Psoas muscle (tissue), 7 donors: ENCODE measurements at regions not wholly inside any gene's neighbourhood (a gene's known extent, or its start where the extent isn't known, plus 50 kb on each side); places are given as distances from the start of the nearest gene placed in this dataset.

Source experiments
- ATAC-seq, 4 donors: fragments of 200-7000 bp; cut with Tn5 transposase; one replicate each; pipeline ENCODE4 v1.9.1; 2020; ENCODE audit warnings: moderate library complexity in 3 of 4, mild to moderate bottlenecking in 2 of 4
- DNase-seq, 2 donors: peaks; one replicate each; pipeline ENCODE4 v3.0.0-alpha.2; 2020
- H3K27ac ChIP-seq: fragments of 200-600 bp; one replicate; pipeline ENCODE4 v1.8.0; 2022
- H3K27me3 ChIP-seq, 3 donors: fragments of 200-600 bp in 1 of 3; one replicate each; pipeline versions ENCODE4 v1.6.1 to v1.8.0; 2013 to 2022; ENCODE audit warnings: low read length in 2 of 3, mild to moderate bottlenecking in 2 of 3, moderate library complexity in 1 of 3; ENCODE audit not compliant: insufficient read depth in 3 of 3
- H3K36me3 ChIP-seq, 2 donors: fragments of 200-600 bp in 1 of 2; one replicate each; pipeline versions ENCODE4 v1.6.1 to v1.8.0; 2013 to 2022; ENCODE audit warnings: low read depth in 1 of 2, mild to moderate bottlenecking in 1 of 2, moderate library complexity in 1 of 2; ENCODE audit not compliant: insufficient read depth in 1 of 2
- H3K4me1 ChIP-seq: fragments of 200-600 bp; one replicate; pipeline ENCODE4 v1.8.0; 2022
- H3K4me3 ChIP-seq: fragments of 200-600 bp; one replicate; pipeline ENCODE4 v1.8.0; 2022; ENCODE audit warnings: mild to moderate bottlenecking
- H3K9me3 ChIP-seq: fragments of 200-600 bp; one replicate; pipeline ENCODE4 v1.8.0; 2022
- CTCF ChIP-seq: fragments of 200-600 bp; IDR thresholded peaks from one replicate; pipeline ENCODE4 v1.8.0; 2022; ENCODE audit warnings: antibody characterized with exemption
- WGBS, 3 donors: extraction: QIAGEN DNeasy Blood & Tissue Kit; methylation state at CpG; one replicate each; pipeline versions ENCODE4 v1.1.6 to v1.1.7; 2013; 5-methylcytosine and 5-hydroxymethylcytosine counted together
- intact Hi-C, 2 donors: fragments of 100-400 bp; cut with DNase I; formaldehyde crosslinking; loops; one replicate each; pipeline versions ENCODE4 v1.11.0 to v1.14.2; 2022
- donor health status: healthy with polysubstance abuse.
- donor health status: DM: no; HTN: no; CAD: no; lungs with moderate emphysema.
- donor health status: Bipolar disorder and iron deficiency.
- donor health status: healthy.
- donor health status: DM: yes; HTN: yes; CAD: no.
- donor health status: DM: no; HTN: no; CAD: no.
- donor health status: DM: yes; HTN: yes; CAD: no.

- peaks cover 0 to 29% (median 0%) of the 10 kb centered on the region in 3 donors for H3K27me3 ChIP-seq
- H3K27ac ChIP-seq: no peak overlapping the region
- TF ChIP-seq CTCF: no peak
- WGBS, 3 donors: 64 to 100% (median 88%) methylated on average over 3 to 4 of the region's 4 CpGs
- H3K4me1 ChIP-seq: no peaks in the 10 kb centered on the region
- no peak overlapping the region for H3K4me3 ChIP-seq
- ATAC-seq (no peak), DNase-seq (no peak)
- no peaks in the 10 kb centered on the region for H3K9me3 ChIP-seq
- intact Hi-C loops: no loop called here
- no peaks in the 10 kb centered on the region for H3K36me3 ChIP-seq
Observed at GRCh38 chrX:39465906-39466305, 631.9 kb downstream of the BCOR start.

GRCh38 chrX:39469126-39469525 is 628.6 kb downstream of the BCOR start:
- intact Hi-C loops: no loop called here
- Histone ChIP-seq H3K9me3 (no peaks in the 10 kb centered on the region), H3K36me3 (no peaks in the 10 kb centered on the region), H3K27ac (no peak overlapping the region), H3K4me1 (no peaks in the 10 kb centered on the region), H3K27me3 (peaks cover 0 to 11% (median 0%) of the 10 kb centered on the region in 3 donors), H3K4me3 (no peak overlapping the region)
- no peak for TF ChIP-seq CTCF
- 59 to 76% (median 74%) methylated on average over 4 of the region's 4 CpGs for WGBS, 3 donors
- DNase-seq: no peak
- ATAC-seq: no peak

- 57 to 71% (median 66%) methylated on average over 10 of the region's 10 CpGs for WGBS, 3 donors
- DNase-seq (no peak), ATAC-seq (no peak)
Observed at GRCh38 chrX:39470588-39471407, 627.0 kb downstream of the BCOR start.

GRCh38 chrX:39472161-39472560 is 625.6 kb downstream of the BCOR start:
- no peak overlapping the region for H3K27ac ChIP-seq
- no peak overlapping the region for H3K4me3 ChIP-seq
- DNase-seq (no peak), ATAC-seq (no peak)
- no peaks in the 10 kb centered on the region for H3K4me1 ChIP-seq
- TF ChIP-seq CTCF: no peak
- no peaks in the 10 kb centered on the region for H3K9me3 ChIP-seq
- intact Hi-C loops: no loop called here
- H3K27me3 ChIP-seq: peaks cover 0 to 9% (median 0%) of the 10 kb centered on the region in 3 donors
- no peaks in the 10 kb centered on the region for H3K36me3 ChIP-seq
- 100% methylated on average over 1 of the region's 1 CpG for WGBS, 3 donors

More at GRCh38 chrX:39470588-39471407, 627.0 kb downstream of the BCOR start:
- H3K4me3 ChIP-seq: no peak overlapping the region
- H3K4me1 ChIP-seq: no peaks in the 10 kb centered on the region
- H3K27me3 ChIP-seq: peaks cover 0 to 9% (median 0%) of the 10 kb centered on the region in 3 donors
- H3K27ac ChIP-seq: no peak overlapping the region
- no peaks in the 10 kb centered on the region for H3K9me3 ChIP-seq
- no peak for TF ChIP-seq CTCF
- intact Hi-C loops: no loop called here
- H3K36me3 ChIP-seq: no peaks in the 10 kb centered on the region
